Activated CD8-positive, alpha-beta T cell treated with anti-CD3 and anti-CD28 coated beads, Interleukin-2, amount 10 ng/mL, durations not matched to agents 7 days and 5 days (primary cell): ENCODE measurements at regions not wholly inside any gene's neighbourhood (a gene's known extent, or its start where the extent isn't known, plus 50 kb on each side); places are given as distances from the start of the nearest gene placed in this dataset.

Source experiments
- ATAC-seq: fragments of 150-1000 bp; cut with Tn5 transposase; one replicate; pipeline ENCODE4 v1.10.0; 2021; ENCODE audit warnings: moderate library complexity
- CTCF ChIA-PET: fragments of 350-600 bp; sonication (Branson Sonifier 250); formaldehyde crosslinking; loops from one replicate; lab custom pipeline; 2021; ENCODE audit warnings: antibody characterized with exemption; lab: Charles Lee
- POLR2A ChIA-PET: fragments of 350-600 bp; sonication (Branson Sonifier 250); formaldehyde crosslinking; loops from one replicate; lab custom pipeline; 2021; ENCODE audit warnings: antibody characterized with exemption; lab: Charles Lee
- DNase-seq: peaks from one replicate; pipeline ENCODE4 v3.0.0-alpha.2; 2020
- H3K27ac Mint-ChIP-seq: one replicate; pipeline ENCODE4 v1.8.0; 2021; ENCODE audit warnings: mild to moderate bottlenecking, mixed read lengths
- H3K27me3 Mint-ChIP-seq: one replicate; pipeline ENCODE4 v1.8.0; 2021; ENCODE audit warnings: low read depth, mixed read lengths
- H3K36me3 Mint-ChIP-seq: one replicate; pipeline ENCODE4 v1.8.0; 2021; ENCODE audit warnings: low read depth, mixed read lengths
- H3K4me1 Mint-ChIP-seq: one replicate; pipeline ENCODE4 v1.8.0; 2021; ENCODE audit warnings: low read depth, mixed read lengths
- H3K4me3 Mint-ChIP-seq: one replicate; pipeline ENCODE4 v1.8.0; 2021; ENCODE audit warnings: mild to moderate bottlenecking, mixed read lengths
- H3K9me3 Mint-ChIP-seq: one replicate; pipeline ENCODE4 v1.8.0; 2022; ENCODE audit warnings: mixed read lengths; ENCODE audit not compliant: insufficient read depth

- H3K4me1 Mint-ChIP-seq: no peaks in the 10 kb centered on the region
- no peak for ATAC-seq
- POLR2A ChIA-PET: no interaction called here
Observed at GRCh38 chr13:36530861-36531590, 98.7 kb downstream of the CCNA1 start.

GRCh38 chr13:36531746-36532486 is 99.6 kb downstream of the CCNA1 start:
- Mint-ChIP-seq H3K4me3 (no peak overlapping the region), H3K4me1 (no peaks in the 10 kb centered on the region), H3K27ac (no peak overlapping the region), H3K27me3 (no peaks in the 10 kb centered on the region), H3K9me3 (no peaks in the 10 kb centered on the region), H3K36me3 (no peaks in the 10 kb centered on the region)
- DNase-seq (no peak), ATAC-seq (no peak)
- ChIA-PET CTCF (no interaction called here), POLR2A (no interaction called here)

More at GRCh38 chr13:36530861-36531590, 98.7 kb downstream of the CCNA1 start:
- no peaks in the 10 kb centered on the region for H3K36me3 Mint-ChIP-seq
- no peaks in the 10 kb centered on the region for H3K27me3 Mint-ChIP-seq
- H3K4me3 Mint-ChIP-seq: no peak overlapping the region
- no peak overlapping the region for H3K27ac Mint-ChIP-seq
- CTCF ChIA-PET: no interaction called here
- DNase-seq: no peak
- no peaks in the 10 kb centered on the region for H3K9me3 Mint-ChIP-seq

DNA sequence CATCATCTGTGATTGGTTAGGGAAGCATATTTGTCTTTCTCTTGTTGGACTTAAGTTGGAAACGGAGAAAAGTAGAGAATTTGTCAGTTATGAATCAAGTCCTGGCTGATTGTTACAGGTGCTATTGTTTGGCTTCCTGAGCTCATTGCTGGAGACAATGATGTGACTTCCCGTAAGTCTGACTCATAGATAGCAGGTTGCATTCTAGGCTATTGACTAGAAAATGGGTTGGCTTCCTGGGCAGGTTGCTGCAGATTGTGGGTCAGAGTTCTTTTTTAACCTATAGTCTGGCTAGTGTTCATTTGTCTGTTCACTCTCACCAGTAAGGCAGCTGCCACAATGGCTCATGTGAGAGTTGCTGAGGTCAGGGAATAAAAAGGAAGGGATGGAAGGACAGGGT is 101.5 kb downstream of the CCNA1 start:
- ATAC-seq (no peak), DNase-seq (no peak)
- H3K36me3 Mint-ChIP-seq: no peaks in the 10 kb centered on the region
- H3K4me1 Mint-ChIP-seq: no peaks in the 10 kb centered on the region
- no peak overlapping the region for H3K4me3 Mint-ChIP-seq
- no peaks in the 10 kb centered on the region for H3K27me3 Mint-ChIP-seq
- H3K27ac Mint-ChIP-seq: no peak overlapping the region
- peaks cover 1% of the 10 kb centered on the region for H3K9me3 Mint-ChIP-seq
- ChIA-PET POLR2A (no interaction called here), CTCF (no interaction called here)

DNA sequence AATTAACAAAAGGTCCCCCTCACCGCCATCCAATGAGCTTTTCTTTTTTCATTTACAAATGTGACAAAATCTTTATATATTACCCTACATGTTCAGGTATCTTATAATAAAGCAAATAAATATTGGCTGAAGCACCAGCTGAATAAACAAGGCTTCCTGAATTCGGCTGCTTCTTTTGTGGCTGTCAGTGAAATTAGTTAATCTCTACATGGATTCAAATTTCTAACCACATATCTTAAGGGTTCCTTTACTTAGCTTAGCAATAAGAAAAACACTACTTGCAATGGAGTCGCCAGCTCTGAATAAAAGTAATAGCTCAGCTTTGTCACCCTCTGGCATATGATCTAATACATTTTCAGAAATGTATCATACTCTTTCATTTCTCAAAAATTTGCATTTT is 104.3 kb downstream of the CCNA1 start:
- Mint-ChIP-seq H3K27me3 (no peaks in the 10 kb centered on the region), H3K4me3 (no peak overlapping the region), H3K9me3 (peaks cover 4% of the 10 kb centered on the region), H3K27ac (no peak overlapping the region), H3K4me1 (no peaks in the 10 kb centered on the region), H3K36me3 (no peaks in the 10 kb centered on the region)
- CTCF ChIA-PET: no interaction called here
- DNase-seq (no peak), ATAC-seq (no peak)
- POLR2A ChIA-PET: no interaction called here

- no peak overlapping the region for H3K27ac Mint-ChIP-seq
- DNase-seq (no peak), ATAC-seq (no peak)
- CTCF ChIA-PET: no interaction called here
- H3K9me3 Mint-ChIP-seq: peaks cover 4% of the 10 kb centered on the region
- no peaks in the 10 kb centered on the region for H3K27me3 Mint-ChIP-seq
- no peaks in the 10 kb centered on the region for H3K4me1 Mint-ChIP-seq
- POLR2A ChIA-PET: no interaction called here
- no peaks in the 10 kb centered on the region for H3K36me3 Mint-ChIP-seq
- H3K4me3 Mint-ChIP-seq: no peak overlapping the region
Observed at GRCh38 chr13:36543671-36544070, 111.4 kb downstream of the CCNA1 start.

DNA sequence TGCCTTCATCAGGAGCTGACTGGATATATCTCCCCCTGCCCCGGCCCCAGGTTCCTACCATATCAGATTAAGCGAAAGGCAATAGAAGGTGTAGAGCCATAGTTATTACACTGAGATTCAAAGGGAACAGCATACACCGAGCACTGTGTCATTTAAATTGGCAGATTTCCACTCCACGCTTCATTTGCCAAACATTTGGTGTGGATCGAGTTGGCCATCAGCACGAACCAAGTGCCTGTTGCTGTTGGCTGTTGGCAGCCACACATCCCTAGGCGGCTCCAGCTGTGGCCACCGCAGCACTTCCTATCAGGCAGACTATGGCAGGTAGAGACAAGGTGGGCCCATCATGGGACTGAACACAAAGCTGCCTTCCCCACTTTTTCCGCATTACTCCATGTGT is 115.8 kb downstream of the CCNA1 start:
- H3K36me3 Mint-ChIP-seq: no peaks in the 10 kb centered on the region
- no peaks in the 10 kb centered on the region for H3K9me3 Mint-ChIP-seq
- H3K4me1 Mint-ChIP-seq: no peaks in the 10 kb centered on the region
- ChIA-PET POLR2A (no interaction called here), CTCF (no interaction called here)
- H3K27ac Mint-ChIP-seq: no peak overlapping the region
- no peaks in the 10 kb centered on the region for H3K27me3 Mint-ChIP-seq
- no peak overlapping the region for H3K4me3 Mint-ChIP-seq
- no peak for DNase-seq
- no peak for ATAC-seq

DNA sequence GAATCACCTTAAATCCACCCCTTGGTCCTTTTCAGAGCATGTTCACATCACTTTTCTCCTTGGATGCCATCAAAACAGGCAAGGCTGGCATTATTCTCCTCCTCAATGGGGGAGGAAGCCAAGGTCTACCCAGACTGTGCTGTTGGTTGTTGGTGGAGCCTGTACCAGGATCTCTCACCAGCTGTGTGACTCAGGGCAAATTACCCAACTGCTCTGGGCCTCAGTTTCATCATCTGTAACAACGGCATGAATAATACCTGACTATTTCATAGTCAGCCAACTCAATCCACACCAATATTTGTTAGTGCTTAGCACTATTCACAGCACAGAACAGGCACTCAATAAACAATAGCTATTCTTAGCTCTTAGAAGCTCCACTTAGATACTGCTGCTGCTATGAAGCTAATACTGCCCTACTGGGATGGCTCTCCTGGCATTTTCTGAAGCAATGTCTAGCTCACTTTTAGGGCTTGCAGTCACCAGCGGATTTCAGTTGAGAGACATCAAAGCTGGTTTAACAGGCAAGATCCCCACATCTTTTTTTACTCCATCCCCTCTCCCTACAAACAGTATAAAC is 116.9 kb downstream of the CCNA1 start:
- Mint-ChIP-seq H3K4me1 (no peaks in the 10 kb centered on the region), H3K4me3 (no peak overlapping the region), H3K27ac (no peak overlapping the region), H3K9me3 (no peaks in the 10 kb centered on the region), H3K27me3 (no peaks in the 10 kb centered on the region), H3K36me3 (no peaks in the 10 kb centered on the region)
- ChIA-PET CTCF (no interaction called here), POLR2A (no interaction called here)
- ATAC-seq (no peak), DNase-seq (no peak)

DNA sequence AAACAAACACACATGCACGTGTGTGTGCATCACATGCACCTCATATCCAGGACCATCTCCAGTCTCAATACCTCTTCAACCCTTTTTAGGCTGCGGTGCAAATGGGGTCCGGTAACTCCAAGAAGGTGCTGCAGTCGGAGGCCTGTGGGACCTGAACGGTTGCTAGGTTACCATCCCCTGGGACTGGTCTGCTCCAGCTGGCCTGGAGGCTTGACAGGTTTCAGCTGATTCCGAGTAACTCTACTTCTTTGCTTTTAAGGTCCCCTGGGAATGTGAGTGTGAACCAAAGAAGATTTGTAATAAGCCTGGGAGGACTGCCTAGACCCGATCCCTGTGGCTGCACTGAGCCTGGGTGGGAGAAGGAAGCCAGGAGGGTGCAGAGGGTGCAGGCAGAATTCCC is 117.5 kb downstream of the CCNA1 start:
- POLR2A ChIA-PET: no interaction called here
- CTCF ChIA-PET: no interaction called here
- no peak for ATAC-seq

DNA sequence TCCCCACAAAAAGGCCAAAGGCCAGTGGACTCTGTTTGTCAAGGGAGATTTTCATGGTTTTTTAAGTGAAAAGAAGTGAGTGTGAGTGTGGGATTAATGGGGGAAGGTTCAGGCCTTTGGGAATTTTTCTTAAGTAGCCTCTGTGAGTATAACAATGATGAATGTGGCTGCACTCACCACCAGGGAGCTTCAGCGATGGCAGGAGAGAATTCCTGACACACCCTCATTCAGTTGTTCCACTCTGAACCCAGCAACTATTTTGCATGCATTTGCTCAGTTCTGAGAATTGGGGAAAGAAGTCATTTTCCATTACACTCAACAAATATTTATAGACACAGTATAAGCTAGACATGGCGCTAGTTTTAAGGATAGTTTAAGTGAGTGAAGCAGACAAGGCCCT is 117.9 kb downstream of the CCNA1 start:
- DNase-seq (no peak), ATAC-seq (no peak)
- CTCF ChIA-PET: no interaction called here
- no peaks in the 10 kb centered on the region for H3K36me3 Mint-ChIP-seq
- no peaks in the 10 kb centered on the region for H3K27me3 Mint-ChIP-seq
- no peak overlapping the region for H3K27ac Mint-ChIP-seq
- H3K4me3 Mint-ChIP-seq: no peak overlapping the region
- no peaks in the 10 kb centered on the region for H3K4me1 Mint-ChIP-seq
- POLR2A ChIA-PET: no interaction called here
- no peaks in the 10 kb centered on the region for H3K9me3 Mint-ChIP-seq

More for the DNA sequence above, 117.5 kb downstream of the CCNA1 start:
- Mint-ChIP-seq H3K27me3 (no peaks in the 10 kb centered on the region), H3K9me3 (no peaks in the 10 kb centered on the region), H3K4me1 (no peaks in the 10 kb centered on the region), H3K4me3 (no peak overlapping the region), H3K36me3 (no peaks in the 10 kb centered on the region), H3K27ac (no peak overlapping the region)
- no peak for DNase-seq

GRCh38 chr13:36551445-36551844 is 119.2 kb downstream of the CCNA1 start:
- ChIA-PET CTCF (no interaction called here), POLR2A (no interaction called here)
- H3K9me3 Mint-ChIP-seq: no peaks in the 10 kb centered on the region
- H3K27ac Mint-ChIP-seq: no peak overlapping the region
- no peaks in the 10 kb centered on the region for H3K36me3 Mint-ChIP-seq
- no peak overlapping the region for H3K4me3 Mint-ChIP-seq
- H3K27me3 Mint-ChIP-seq: no peaks in the 10 kb centered on the region
- ATAC-seq (no peak), DNase-seq (no peak)
- H3K4me1 Mint-ChIP-seq: no peaks in the 10 kb centered on the region

- Mint-ChIP-seq H3K27me3 (no peaks in the 10 kb centered on the region), H3K36me3 (no peaks in the 10 kb centered on the region), H3K27ac (no peak overlapping the region), H3K4me3 (no peak overlapping the region), H3K4me1 (no peaks in the 10 kb centered on the region), H3K9me3 (no peaks in the 10 kb centered on the region)
- DNase-seq (no peak), ATAC-seq (no peak)
- POLR2A ChIA-PET: no interaction called here
- CTCF ChIA-PET: interaction anchor here (0.6 kb wide), 1 partner anchor 965 kb away, joined by 4 read pairs; no protein-coding TSS in a partner anchor
Observed at GRCh38 chr13:36552334-36552733, 120.0 kb downstream of the CCNA1 start.

GRCh38 chr13:36553491-36553890 is 120.3 kb upstream of the SERTM1 start:
- Mint-ChIP-seq H3K36me3 (no peaks in the 10 kb centered on the region), H3K27me3 (no peaks in the 10 kb centered on the region), H3K9me3 (no peaks in the 10 kb centered on the region), H3K4me1 (no peaks in the 10 kb centered on the region), H3K27ac (no peak overlapping the region), H3K4me3 (no peak overlapping the region)
- ChIA-PET CTCF (no interaction called here), POLR2A (no interaction called here)
- no peak for ATAC-seq
- DNase-seq: no peak
